Pancreas (tissue), 10 donors: ENCODE measurements at regions not wholly inside any gene's neighbourhood (a gene's known extent, or its start where the extent isn't known, plus 50 kb on each side); places are given as distances from the start of the nearest gene placed in this dataset.
"Not testable (repeated sequence)": the region's sequence is repeated elsewhere in the genome, so short reads cannot be mapped to it uniquely, and the experiment has no call there.

Experiments used
- ATAC-seq, 4 donors: fragments of 200-7000 bp; cut with Tn5 transposase; one replicate each; pipeline versions ENCODE4 v1.8.0 to v1.9.1; 2020; ENCODE audit warnings: mild to moderate bottlenecking in 4 of 4, moderate library complexity in 4 of 4
- DNase-seq, 6 donors: peaks; one replicate each; pipeline ENCODE4 v3.0.0-alpha.2; 2020
- FAIRE-seq: peaks from 2 replicates; lab custom pipeline; 2012; peaks lifted over from hg19 to GRCh38; lab: Jason Lieb, UNC
- H3K27ac ChIP-seq, 4 donors: fragments of 200-600 bp; sonication (generic); 1 replicate in 3 of 4; 2 replicates in 1 of 4; pipeline versions ENCODE4 v1.5.0 to v1.8.0; 2020
- H3K27me3 ChIP-seq, 4 donors: fragments of 200-600 bp; one replicate each; pipeline ENCODE4 v1.8.0; 2021
- H3K36me3 ChIP-seq, 3 donors: fragments of 200-600 bp; sonication (generic) in 1 of 3; one replicate each; pipeline versions ENCODE4 v1.5.0 to v1.8.0; 2020 to 2021
- H3K4me1 ChIP-seq, 3 donors: fragments of 200-600 bp; one replicate each; pipeline ENCODE4 v1.8.0; 2021
- H3K4me3 ChIP-seq, 4 donors: fragments of 200-600 bp; sonication (generic) in 2 of 4; one replicate each; pipeline versions ENCODE4 v1.5.0 to v1.8.0; 2020 to 2021
- H3K9me3 ChIP-seq, 4 donors: fragments of 200-600 bp; one replicate each; pipeline ENCODE4 v1.8.0; 2021
- WGBS, 2 donors: extraction: QIAGEN DNeasy Blood & Tissue Kit; methylation state at CpG; one replicate each; pipeline ENCODE4 v1.1.7; 2013; 5-methylcytosine and 5-hydroxymethylcytosine counted together
- intact Hi-C, 3 donors: fragments of 100-400 bp; cut with DNase I; formaldehyde crosslinking; loops; one replicate each; pipeline versions ENCODE4 v1.11.1 to v1.14.2; 2022
- TF ChIP-seq, protein P1 (sequence below), 4 donors: fragments of 200-600 bp; sonication (generic) in 3 of 4; IDR thresholded peaks; one replicate each; pipeline versions ENCODE4 v1.5.0 to v1.8.0; 2021; ENCODE audit warnings: antibody characterized with exemption in 4 of 4
- donor health status: healthy with polysubstance abuse.
- donor health status: DM: no; HTN: no; CAD: no; lungs with moderate emphysema.
- donor health status: DM: no; HTN: no; CAD: no.
- donor health status: control.
- donor health status: control.
- donor health status: Bipolar disorder and iron deficiency.
- donor health status: DM: yes; HTN: yes; CAD: no.
- donor health status: DM: no; HTN: no; CAD: no.
- donor health status: DM: no; HTN: no; CAD: no.
- donor health status: DM: yes; HTN: yes; CAD: no.

DNA sequence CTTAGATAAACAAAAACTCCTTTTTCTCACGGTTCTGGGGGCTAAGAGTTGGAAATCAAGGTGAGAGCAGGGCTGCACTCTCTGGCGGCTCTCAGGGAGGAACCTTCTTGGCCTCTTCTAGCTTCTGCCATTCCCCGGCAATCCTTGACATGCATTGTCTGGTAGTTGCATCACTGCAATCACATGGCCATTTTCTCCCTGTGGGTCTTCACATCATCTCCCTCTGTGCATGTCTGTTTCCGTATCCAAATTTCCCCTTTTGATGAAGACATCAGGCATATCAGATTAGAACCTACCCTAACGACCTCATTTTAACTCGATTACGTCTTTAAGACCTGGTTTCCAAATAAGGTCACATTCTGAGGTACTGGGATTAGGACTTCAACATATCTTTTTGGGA, 129.2 kb upstream of the MAN2A1 start:
- 78 to 80% methylated on average over 7 of the region's 7 CpGs for WGBS, 2 donors
- Histone ChIP-seq H3K4me3 (no peak overlapping the region), H3K9me3 (no peaks in the 10 kb centered on the region), H3K27me3 (no peaks in the 10 kb centered on the region), H3K27ac (no peak overlapping the region), H3K36me3 (no peaks in the 10 kb centered on the region), H3K4me1 (no peaks in the 10 kb centered on the region)
- DNase-seq (no peak), FAIRE-seq (no peak), ATAC-seq (no peak)
- TF ChIP-seq, protein P1, sequence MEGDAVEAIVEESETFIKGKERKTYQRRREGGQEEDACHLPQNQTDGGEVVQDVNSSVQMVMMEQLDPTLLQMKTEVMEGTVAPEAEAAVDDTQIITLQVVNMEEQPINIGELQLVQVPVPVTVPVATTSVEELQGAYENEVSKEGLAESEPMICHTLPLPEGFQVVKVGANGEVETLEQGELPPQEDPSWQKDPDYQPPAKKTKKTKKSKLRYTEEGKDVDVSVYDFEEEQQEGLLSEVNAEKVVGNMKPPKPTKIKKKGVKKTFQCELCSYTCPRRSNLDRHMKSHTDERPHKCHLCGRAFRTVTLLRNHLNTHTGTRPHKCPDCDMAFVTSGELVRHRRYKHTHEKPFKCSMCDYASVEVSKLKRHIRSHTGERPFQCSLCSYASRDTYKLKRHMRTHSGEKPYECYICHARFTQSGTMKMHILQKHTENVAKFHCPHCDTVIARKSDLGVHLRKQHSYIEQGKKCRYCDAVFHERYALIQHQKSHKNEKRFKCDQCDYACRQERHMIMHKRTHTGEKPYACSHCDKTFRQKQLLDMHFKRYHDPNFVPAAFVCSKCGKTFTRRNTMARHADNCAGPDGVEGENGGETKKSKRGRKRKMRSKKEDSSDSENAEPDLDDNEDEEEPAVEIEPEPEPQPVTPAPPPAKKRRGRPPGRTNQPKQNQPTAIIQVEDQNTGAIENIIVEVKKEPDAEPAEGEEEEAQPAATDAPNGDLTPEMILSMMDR (IDR thresholded peaks at IDR 0.05): no peak
- intact Hi-C loops: no loop called here

DNA sequence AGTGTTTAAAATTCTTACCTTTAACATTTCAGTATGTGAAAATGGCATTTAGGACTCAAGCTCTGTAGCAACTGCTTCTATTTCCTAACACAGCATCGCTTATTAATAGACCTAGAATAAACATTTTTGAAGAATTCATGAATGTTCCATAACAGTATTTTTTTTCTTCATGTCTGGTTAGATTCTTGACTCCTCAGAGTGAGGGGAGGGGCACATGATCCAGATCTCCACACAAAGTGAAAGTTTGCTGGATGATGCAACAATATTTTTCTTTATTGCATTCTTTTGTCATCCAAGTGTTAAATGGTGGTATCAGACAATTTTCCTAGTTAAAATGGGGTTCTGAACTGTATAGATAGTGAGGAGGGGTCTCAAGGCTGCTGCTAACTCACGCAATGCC, 130.8 kb upstream of the MAN2A1 start:
- FAIRE-seq (no peak), DNase-seq (no peak), ATAC-seq (no peak)
- Histone ChIP-seq H3K36me3 (no peaks in the 10 kb centered on the region), H3K4me1 (no peaks in the 10 kb centered on the region), H3K27ac (no peak overlapping the region), H3K27me3 (no peaks in the 10 kb centered on the region), H3K9me3 (no peaks in the 10 kb centered on the region), H3K4me3 (no peak overlapping the region)
- WGBS, 2 donors: 94 to 97% methylated on average over 2 of the region's 2 CpGs
- intact Hi-C loops: no loop called here
- TF ChIP-seq, protein P1 (IDR thresholded peaks at IDR 0.05): no peak

DNA sequence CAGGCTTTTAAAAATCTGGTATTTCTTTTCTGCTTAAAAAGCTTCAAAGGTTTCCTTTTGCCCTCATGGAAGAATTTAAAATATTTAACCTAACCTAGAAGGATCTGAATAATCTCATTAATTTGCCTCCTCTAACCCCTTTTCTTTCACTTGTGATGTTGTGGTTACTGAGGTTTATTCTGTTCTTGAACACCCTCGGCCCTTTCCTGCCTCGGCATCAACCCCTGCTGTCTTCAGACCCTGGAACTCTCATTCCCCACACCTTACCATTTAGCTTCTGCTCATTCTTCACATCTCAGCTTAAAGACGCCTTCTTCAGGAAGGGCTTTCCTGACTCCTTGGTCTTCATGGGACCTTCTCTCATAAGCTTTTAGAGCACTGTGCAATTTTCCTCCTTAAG, 131.4 kb upstream of the MAN2A1 start:
- TF ChIP-seq, protein P1 (IDR thresholded peaks at IDR 0.05): no peak
- DNase-seq (no peak), ATAC-seq (no peak), FAIRE-seq (no peak)
- intact Hi-C loops: no loop called here
- no peak overlapping the region for H3K27ac ChIP-seq
- H3K4me3 ChIP-seq: no peak overlapping the region
- no peaks in the 10 kb centered on the region for H3K9me3 ChIP-seq
- no peaks in the 10 kb centered on the region for H3K36me3 ChIP-seq
- no peaks in the 10 kb centered on the region for H3K4me1 ChIP-seq
- WGBS, 2 donors: 76 to 79% methylated on average over 3 of the region's 3 CpGs
- H3K27me3 ChIP-seq: no peaks in the 10 kb centered on the region

DNA sequence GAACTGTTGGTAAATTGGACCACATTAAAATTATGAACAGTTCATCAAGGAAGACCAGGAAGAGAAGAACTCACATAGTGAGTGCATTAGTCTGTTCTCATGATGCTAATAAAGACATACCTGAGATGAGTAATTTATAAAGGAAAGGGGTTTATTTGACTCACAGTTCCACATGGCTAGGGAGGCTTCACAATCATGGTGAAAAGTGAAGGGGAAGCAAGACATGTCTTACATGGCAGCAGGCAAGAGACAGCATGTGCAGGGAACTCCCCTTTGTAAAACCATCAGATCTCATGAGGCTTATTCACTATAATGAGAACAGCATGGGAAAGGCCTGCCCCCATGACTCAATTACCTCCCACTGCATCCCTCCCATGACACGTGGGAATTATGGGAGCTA, 135.9 kb upstream of the MAN2A1 start:
- ATAC-seq (no peak), FAIRE-seq (no peak)
- H3K27me3 ChIP-seq: no peaks in the 10 kb centered on the region

DNA sequence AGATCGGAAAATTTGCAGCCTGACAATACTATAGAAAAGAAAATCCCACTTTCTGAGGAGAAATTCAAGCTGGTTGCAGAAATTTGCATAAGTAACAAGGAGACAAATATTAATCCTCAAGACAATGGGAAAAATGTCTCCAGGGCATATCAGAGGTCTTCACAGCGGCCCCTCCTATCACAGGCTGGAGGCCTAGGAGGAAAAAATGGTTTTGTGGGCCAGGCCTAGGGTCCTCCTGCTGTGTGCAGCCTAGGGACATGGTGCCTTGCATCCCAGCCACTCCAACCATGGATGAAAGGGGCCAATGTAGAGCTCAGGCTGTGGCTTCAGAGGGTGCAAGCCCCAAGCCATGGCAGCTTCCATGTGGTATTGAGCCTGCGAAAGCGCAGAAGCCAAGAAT, 138.5 kb upstream of the MAN2A1 start:
- intact Hi-C loops, H3K27me3 ChIP-seq, DNase-seq, ATAC-seq, H3K27ac ChIP-seq, H3K36me3 ChIP-seq, H3K9me3 ChIP-seq, H3K4me3 ChIP-seq, H3K4me1 ChIP-seq, FAIRE-seq: not testable (repeated sequence)
- 96 to 99% methylated on average over 4 of the region's 4 CpGs for WGBS, 2 donors

More for the DNA sequence above, 135.9 kb upstream of the MAN2A1 start:
- no peaks in the 10 kb centered on the region for H3K9me3 ChIP-seq
- H3K4me1 ChIP-seq: no peaks in the 10 kb centered on the region
- intact Hi-C loops: no loop called here
- no peak overlapping the region for H3K27ac ChIP-seq
- 69 to 94% methylated on average over 1 of the region's 1 CpG for WGBS, 2 donors
- H3K36me3 ChIP-seq: no peaks in the 10 kb centered on the region
- TF ChIP-seq, protein P1 (IDR thresholded peaks at IDR 0.05): no peak
- DNase-seq: no peak
- no peak overlapping the region for H3K4me3 ChIP-seq

DNA sequence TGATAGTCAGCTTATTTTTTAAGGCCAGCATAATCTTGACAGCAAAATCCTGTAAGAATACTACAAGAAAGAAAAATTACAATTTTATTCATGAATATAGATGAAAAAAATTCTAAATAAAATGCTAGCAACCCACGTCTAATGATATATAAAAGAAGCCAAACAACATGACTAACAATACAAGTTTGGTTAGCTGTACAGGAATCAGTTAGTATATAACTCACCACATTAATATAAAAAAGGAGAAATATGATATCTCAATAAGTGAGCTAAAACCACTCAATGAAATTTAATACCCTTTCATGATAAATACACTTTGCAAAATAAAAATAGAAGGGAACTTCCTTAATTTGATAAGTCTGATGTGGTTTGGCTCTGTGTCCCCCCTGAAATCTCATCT, 139.7 kb upstream of the MAN2A1 start:
- intact Hi-C loops: no loop called here
- Histone ChIP-seq H3K36me3 (no peaks in the 10 kb centered on the region), H3K4me3 (no peak overlapping the region), H3K4me1 (no peaks in the 10 kb centered on the region), H3K27me3 (no peaks in the 10 kb centered on the region), H3K27ac (no peak overlapping the region), H3K9me3 (no peaks in the 10 kb centered on the region)
- no peak for ATAC-seq
- FAIRE-seq: no peak
- TF ChIP-seq, protein P1 (IDR thresholded peaks at IDR 0.05): no peak
- no peak for DNase-seq
- 70 to 80% methylated on average over 1 of the region's 1 CpG for WGBS, 2 donors
